ENCODE measurements at regions not wholly inside any gene's neighbourhood (a gene's known extent, or its start where the extent isn't known, plus 50 kb on each side); places are given as distances from the start of the nearest gene placed in this dataset.

DNA sequence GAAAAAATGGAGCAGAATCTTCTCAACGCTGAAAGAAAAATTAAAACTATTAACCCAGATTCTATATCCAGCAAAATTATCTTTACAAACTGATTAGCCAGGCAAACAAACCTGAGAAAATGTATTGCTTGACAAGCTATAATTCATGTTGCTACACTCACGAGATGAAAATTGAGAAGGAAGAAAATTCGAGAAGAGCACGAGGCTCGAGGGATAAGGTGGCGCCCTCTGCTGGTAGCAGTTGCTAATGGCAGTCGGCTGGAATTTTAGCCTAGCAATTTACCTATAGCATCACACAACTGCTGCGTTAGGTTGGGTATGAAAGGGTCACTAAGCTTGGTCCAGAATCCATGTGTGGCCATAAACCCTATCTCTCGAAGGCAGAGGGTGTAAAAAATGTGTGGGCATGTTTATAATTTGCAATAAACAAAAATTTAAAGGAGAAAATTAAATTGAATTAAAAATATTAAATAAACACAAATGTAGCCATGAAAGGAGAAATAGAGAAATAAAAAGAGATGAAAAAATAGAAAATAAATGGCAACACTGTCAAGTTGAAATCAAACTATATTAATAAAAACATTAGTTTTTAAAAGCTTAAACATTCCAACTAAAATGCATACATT is 126.6 kb downstream of the PPP4R3C start:
- TF ChIP-seq, protein P1, sequence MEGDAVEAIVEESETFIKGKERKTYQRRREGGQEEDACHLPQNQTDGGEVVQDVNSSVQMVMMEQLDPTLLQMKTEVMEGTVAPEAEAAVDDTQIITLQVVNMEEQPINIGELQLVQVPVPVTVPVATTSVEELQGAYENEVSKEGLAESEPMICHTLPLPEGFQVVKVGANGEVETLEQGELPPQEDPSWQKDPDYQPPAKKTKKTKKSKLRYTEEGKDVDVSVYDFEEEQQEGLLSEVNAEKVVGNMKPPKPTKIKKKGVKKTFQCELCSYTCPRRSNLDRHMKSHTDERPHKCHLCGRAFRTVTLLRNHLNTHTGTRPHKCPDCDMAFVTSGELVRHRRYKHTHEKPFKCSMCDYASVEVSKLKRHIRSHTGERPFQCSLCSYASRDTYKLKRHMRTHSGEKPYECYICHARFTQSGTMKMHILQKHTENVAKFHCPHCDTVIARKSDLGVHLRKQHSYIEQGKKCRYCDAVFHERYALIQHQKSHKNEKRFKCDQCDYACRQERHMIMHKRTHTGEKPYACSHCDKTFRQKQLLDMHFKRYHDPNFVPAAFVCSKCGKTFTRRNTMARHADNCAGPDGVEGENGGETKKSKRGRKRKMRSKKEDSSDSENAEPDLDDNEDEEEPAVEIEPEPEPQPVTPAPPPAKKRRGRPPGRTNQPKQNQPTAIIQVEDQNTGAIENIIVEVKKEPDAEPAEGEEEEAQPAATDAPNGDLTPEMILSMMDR (IDR thresholded peaks at IDR 0.05), result no peak
- TF ChIP-seq POLR2A (IDR thresholded peaks at IDR 0.05), result no peak

Data from lower leg skin (tissue), 3 donors.